BJ (cell line): ENCODE measurements at regions not wholly inside any gene's neighbourhood (a gene's known extent, or its start where the extent isn't known, plus 50 kb on each side); places are given as distances from the start of the nearest gene placed in this dataset.

ENCODE experiments used
- CTCF ChIA-PET: fragments of 350-600 bp; formaldehyde crosslinking; extraction: SDS; loops from one replicate; lab custom pipeline; 2021; ENCODE audit warnings: antibody characterized with exemption, inconsistent platforms; lab: Yijun Ruan, JAX
- POLR2A ChIA-PET: fragments of 300-600 bp; sonication (Branson Sonifier 250); formaldehyde crosslinking; extraction: SDS; loops from one replicate; lab custom pipeline; 2021; ENCODE audit warnings: antibody characterized with exemption; lab: Charles Lee
- DNase-seq: peaks from one replicate; pipeline ENCODE4 v3.0.0-alpha.2; 2011; ENCODE audit warnings: low read depth
- H3K27me3 ChIP-seq: 2 replicates; pipeline ENCODE4 v1.6.0; 2011; ENCODE audit warnings: low read length; ENCODE audit not compliant: control insufficient read depth, insufficient read depth
- H3K36me3 ChIP-seq: 2 replicates; pipeline ENCODE4 v1.5.1; 2011; ENCODE audit warnings: low read length; ENCODE audit not compliant: control insufficient read depth, insufficient read depth
- H3K4me3 ChIP-seq: 2 replicates; pipeline ENCODE4 v1.5.1; 2011; ENCODE audit warnings: low read depth, mild to moderate bottlenecking, control low read depth, low read length
- TF ChIP-seq, protein P1 (sequence below): IDR thresholded peaks from 2 replicates; pipeline ENCODE4 v1.5.1; 2011; ENCODE audit warnings: low read depth, mild to moderate bottlenecking, control low read depth, inconsistent platforms, low read length, moderate library complexity; ENCODE audit not compliant: insufficient read depth

DNA sequence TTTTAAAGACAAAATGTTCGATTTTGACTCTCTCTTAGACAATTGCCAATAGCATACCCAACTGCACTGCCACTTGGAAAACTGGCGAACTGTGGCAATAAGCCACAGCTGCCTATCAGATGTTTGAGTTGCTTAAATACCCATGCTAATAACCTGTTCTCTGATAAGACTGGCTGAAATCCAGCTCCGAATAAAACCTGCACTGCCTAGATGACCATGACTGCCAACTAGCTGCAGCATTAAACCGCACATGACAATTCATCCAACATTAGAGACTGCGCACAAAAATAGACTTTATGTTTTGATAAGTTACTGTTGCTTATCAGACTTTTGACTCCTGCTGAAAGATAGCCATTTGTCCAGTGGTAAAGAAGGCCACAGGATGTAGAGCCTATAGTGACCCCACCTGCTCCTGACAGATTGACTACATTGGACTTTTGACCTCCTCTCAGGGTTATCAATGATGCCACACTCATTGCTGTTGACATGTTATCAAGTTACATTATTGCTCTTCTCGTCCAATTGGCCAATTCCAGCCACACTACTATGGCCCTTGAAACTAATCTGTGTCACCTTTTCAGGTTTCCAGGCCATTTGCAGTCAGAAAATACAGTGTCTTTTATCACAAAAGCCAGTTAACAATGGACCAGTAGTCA is 299.0 kb downstream of the HGF start:
- no peak for DNase-seq
- Histone ChIP-seq H3K4me3 (no peak overlapping the region), H3K27me3 (no peaks in the 10 kb centered on the region), H3K36me3 (no peaks in the 10 kb centered on the region)
- TF ChIP-seq, protein P1, sequence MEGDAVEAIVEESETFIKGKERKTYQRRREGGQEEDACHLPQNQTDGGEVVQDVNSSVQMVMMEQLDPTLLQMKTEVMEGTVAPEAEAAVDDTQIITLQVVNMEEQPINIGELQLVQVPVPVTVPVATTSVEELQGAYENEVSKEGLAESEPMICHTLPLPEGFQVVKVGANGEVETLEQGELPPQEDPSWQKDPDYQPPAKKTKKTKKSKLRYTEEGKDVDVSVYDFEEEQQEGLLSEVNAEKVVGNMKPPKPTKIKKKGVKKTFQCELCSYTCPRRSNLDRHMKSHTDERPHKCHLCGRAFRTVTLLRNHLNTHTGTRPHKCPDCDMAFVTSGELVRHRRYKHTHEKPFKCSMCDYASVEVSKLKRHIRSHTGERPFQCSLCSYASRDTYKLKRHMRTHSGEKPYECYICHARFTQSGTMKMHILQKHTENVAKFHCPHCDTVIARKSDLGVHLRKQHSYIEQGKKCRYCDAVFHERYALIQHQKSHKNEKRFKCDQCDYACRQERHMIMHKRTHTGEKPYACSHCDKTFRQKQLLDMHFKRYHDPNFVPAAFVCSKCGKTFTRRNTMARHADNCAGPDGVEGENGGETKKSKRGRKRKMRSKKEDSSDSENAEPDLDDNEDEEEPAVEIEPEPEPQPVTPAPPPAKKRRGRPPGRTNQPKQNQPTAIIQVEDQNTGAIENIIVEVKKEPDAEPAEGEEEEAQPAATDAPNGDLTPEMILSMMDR = no peak
- POLR2A ChIA-PET = no interaction called here
- CTCF ChIA-PET = interaction anchor here (0.6 to 3.8 kb wide), 23 partner anchors 8 to 1135 kb away, joined by 3 to 26 read pairs (median 5); partner anchors contain the start of gene SEMA3C

DNA sequence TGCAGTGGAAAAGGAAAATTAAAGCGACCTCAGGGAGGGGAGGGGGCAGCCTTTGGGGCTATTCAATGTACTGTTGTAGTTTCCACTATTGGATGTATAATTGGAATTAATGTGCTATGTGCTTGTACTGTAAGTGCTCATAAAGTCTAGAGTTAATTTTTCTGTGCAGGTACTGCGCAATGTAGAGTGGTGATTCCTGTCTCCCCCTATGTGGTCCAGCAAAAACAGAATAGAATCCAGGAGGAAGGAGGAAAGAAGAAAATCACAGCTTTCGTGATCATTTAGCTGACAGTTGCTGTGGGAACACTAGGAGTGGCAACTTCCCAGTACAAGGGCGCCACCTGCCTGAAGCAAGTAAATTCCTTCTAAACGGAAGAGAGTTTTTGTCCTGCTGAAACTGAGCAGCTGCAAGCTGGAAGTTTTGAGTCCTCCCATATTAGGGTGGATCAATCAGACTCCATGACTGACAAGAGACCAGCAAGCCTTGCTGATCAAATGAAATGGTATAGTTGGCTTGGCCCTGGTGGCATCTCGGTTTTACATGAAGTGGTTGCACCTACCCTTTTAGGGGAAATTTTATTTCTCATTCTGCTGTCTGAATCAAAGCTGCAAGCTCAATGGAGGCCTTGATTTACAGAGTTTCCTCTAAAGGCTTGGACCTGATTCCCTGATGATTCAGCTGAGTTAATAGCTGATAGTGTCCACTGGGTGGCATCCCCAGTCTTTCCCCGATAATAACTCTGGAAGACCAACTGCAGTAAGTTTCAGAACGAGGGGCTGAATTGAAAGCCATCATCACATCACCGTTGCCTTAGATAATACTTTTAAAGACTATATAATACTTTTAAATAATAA is 299.8 kb downstream of the HGF start:
- no peak for DNase-seq
- H3K4me3 ChIP-seq = no peak overlapping the region
- no peaks in the 10 kb centered on the region for H3K36me3 ChIP-seq
- TF ChIP-seq, protein P1 = peak; percentile 78
- CTCF ChIA-PET = interaction anchor here (0.6 to 3.8 kb wide), 31 partner anchors 9 to 1136 kb away, joined by 3 to 26 read pairs (median 4); partner anchors contain the start of gene SEMA3C
- no peaks in the 10 kb centered on the region for H3K27me3 ChIP-seq
- POLR2A ChIA-PET = no interaction called here

DNA sequence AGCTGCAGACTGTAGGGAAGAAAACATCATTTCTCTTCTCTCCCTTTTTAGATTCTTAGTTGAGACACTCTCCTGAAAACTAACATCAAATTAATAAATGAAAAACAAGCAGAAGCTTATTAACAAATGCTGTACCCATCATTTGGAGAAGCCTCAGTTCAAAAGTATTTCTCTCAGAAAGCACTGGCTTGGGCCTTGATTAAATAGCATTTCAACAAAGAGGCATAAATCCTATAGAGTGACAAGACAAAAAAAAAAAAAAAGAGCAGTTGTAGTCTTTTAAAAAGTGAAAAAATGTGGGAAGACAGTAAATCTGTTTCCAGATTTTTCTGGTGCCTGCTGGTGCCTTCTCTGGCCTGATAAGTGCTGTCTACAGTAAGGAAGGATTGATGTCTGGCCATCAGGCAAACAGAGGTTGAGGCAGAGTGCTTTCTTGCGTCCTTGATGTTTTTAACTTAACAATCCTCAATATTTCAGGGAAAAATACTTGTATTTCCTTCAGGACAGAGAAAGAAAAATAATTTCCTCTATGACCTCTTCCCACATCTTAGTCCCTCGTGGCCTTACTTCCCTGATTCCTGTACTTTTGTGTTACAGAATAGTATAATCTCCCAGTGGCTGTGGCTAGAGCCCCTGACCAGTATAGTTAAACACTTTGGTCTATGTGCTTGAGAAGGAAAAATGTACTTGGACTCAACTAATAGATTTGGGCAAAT is 300.5 kb downstream of the HGF start:
- no peak for DNase-seq
- Histone ChIP-seq H3K27me3 (no peaks in the 10 kb centered on the region), H3K36me3 (no peaks in the 10 kb centered on the region), H3K4me3 (no peak overlapping the region)
- ChIA-PET CTCF (interaction anchor here (0.6 to 3.8 kb wide), 30 partner anchors 8 to 1137 kb away, joined by 3 to 26 read pairs (median 5); partner anchors contain the start of gene SEMA3C), POLR2A (no interaction called here)
- TF ChIP-seq, protein P1 = no peak

DNA sequence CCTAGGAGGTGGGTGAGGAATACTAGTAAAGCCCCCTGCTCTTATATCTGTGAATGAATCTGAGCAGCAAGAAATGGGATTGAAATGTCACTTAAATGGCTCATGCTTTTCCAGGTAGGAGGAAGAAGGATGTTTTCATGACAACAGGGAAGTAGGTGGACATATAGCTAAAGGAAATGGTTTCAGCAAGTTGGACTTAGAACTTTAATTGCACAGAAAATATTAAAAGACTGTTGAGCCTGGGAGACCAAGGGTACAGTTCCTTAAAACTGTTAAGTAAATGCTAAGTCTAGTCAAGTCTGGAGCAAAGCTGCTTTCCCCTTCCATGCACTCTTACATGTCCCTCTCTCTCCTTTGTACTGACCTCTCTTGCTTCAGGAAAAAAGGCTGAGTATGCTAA is 301.3 kb downstream of the HGF start:
- Histone ChIP-seq H3K4me3 (no peak overlapping the region), H3K36me3 (no peaks in the 10 kb centered on the region), H3K27me3 (no peaks in the 10 kb centered on the region)
- DNase-seq = no peak
- CTCF ChIA-PET = interaction anchor here (0.8 to 3.8 kb wide), 7 partner anchors 11 to 772 kb away, joined by 3 to 26 read pairs (median 6); no protein-coding TSS in a partner anchor
- TF ChIP-seq, protein P1 = no peak
- POLR2A ChIA-PET = no interaction called here
